ENCODE measurements at regions not wholly inside any gene's neighbourhood (a gene's known extent, or its start where the extent isn't known, plus 50 kb on each side); places are given as distances from the start of the nearest gene placed in this dataset.

DNA sequence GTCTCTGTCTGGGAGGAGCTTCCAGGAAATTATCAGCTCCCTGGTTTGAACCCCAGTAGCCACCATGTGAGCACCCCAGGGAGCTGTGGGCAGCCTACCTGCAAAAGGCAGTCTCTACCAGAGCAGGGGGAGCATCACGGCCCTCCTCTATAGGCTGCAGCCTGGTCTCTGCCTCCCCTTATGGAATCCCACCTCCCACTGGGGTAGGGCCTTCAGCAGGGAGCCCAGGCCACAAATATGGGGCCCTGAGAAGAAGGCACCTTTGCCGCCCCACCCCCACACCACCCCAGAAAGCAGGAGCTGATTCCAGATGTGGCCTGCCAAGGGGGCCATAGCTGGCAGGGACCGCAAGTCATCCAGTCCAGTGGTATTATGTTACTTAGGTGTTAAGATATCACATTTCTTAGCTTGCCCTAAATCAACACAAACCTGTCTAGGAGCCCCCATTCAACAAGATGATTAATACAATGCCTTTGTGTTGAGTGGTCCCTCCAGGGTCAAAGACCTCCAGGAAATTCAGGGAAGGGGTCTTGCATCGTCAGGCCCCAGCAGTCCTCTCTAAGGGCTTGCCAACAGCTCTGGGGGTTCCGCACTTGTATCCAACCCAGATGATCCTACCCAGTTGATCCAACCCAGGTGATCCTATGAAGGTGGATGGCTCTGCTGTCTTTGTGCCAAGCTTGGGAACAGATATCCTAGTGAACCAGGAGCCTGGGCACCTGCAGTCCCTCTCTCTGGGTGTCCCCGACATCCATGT is 114.9 kb downstream of the OAT start:
- no peak overlapping the region for H3K4me3 ChIP-seq (ENCODE audit: low read length)
- no peaks in the 10 kb centered on the region for H3K27me3 ChIP-seq (ENCODE audit: control insufficient read depth, insufficient read depth, low read length)
- no peaks in the 10 kb centered on the region for H3K36me3 ChIP-seq (ENCODE audit: control insufficient read depth, insufficient read depth, low read length)
- DNase-seq (ENCODE audit: low read depth, low spot score), result no peak
- H3K27ac ChIP-seq (ENCODE audit: low read length), result no peak overlapping the region
- no peaks in the 10 kb centered on the region; the same call in 1 of the 2 replicates for H3K4me1 ChIP-seq (ENCODE audit: control insufficient read depth, insufficient read depth, low read length)
- H3K9me3 ChIP-seq (ENCODE audit: control insufficient read depth, insufficient read depth, low read length), result 0 out of 2 replicates have a peak, but pooled peaks cover 1% of the 10 kb centered on the region
- WGBS (ENCODE audit: insufficient coverage, insufficient read length), result no CpG with 5 or more reads among the region's 6 CpGs

DNA sequence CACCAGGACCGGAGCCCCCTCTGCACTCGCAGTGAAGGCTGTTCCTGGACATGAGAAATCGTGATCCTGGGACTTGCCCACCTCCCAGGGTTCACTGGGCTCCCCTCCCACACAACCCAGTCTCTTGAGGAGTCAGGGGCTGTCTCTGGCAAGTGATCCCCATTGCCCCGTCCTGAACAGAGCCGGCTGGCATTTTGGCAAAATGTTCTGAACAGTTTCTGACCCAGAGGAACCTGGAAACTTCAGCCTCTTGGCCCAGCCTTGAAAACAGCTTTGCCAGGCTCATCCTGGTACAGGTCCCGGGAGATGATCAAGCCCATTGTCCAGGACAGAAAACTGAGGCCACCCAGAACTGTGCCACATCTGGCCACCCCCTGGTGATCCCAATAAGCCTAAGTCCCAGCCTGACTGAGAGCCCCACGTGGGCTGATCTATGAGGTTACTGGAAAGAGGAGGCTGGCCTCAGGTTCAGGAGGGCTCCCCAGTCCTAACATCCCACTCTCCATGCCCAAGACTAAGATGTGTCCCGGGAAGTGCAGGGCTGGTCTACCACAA is 115.7 kb downstream of the OAT start:
- Histone ChIP-seq H3K36me3 (ENCODE audit: control insufficient read depth, insufficient read depth, low read length) (no peaks in the 10 kb centered on the region), H3K27ac (ENCODE audit: low read length) (no peak overlapping the region), H3K9me3 (ENCODE audit: control insufficient read depth, insufficient read depth, low read length) (0 out of 2 replicates have a peak, but pooled peaks cover 1% of the 10 kb centered on the region), H3K27me3 (ENCODE audit: control insufficient read depth, insufficient read depth, low read length) (no peaks in the 10 kb centered on the region), H3K4me3 (ENCODE audit: low read length) (no peak overlapping the region), H3K4me1 (ENCODE audit: control insufficient read depth, insufficient read depth, low read length) (no peaks in the 10 kb centered on the region; the same call in 1 of the 2 replicates)
- WGBS (ENCODE audit: insufficient coverage, insufficient read length), result no CpG with 5 or more reads among the region's 8 CpGs
- no peak for DNase-seq (ENCODE audit: low read depth, low spot score)

DNA sequence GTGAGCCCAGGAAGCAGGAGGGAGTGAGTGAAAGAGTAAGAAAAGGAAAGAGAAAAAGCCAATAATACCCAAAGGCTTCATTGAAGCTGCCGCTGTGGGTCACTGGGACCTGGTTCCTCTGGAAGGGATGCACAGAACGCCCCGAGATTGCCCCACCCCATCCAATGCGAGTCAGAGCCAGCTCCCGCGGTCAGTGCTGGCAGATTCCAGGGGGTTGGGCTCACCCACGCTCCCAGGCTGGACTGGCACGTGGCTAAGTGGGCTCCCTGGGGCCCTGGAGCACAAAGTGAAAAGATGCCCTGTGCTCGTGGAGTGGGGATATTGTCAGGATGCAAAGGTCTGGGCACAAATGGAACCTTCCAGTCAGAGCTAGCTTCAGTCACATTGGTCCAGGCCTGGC is 117.0 kb downstream of the OAT start:
- H3K4me1 ChIP-seq (ENCODE audit: control insufficient read depth, insufficient read depth, low read length), result no peaks in the 10 kb centered on the region; the same call in 1 of the 2 replicates
- no CpG with 5 or more reads among the region's 9 CpGs for WGBS (ENCODE audit: insufficient coverage, insufficient read length)
- H3K27ac ChIP-seq (ENCODE audit: low read length), result no peak overlapping the region
- H3K4me3 ChIP-seq (ENCODE audit: low read length), result no peak overlapping the region
- no peak for DNase-seq (ENCODE audit: low read depth, low spot score)
- H3K9me3 ChIP-seq (ENCODE audit: control insufficient read depth, insufficient read depth, low read length), result 0 out of 2 replicates have a peak, but pooled peaks cover 1% of the 10 kb centered on the region
- H3K27me3 ChIP-seq (ENCODE audit: control insufficient read depth, insufficient read depth, low read length), result no peaks in the 10 kb centered on the region
- H3K36me3 ChIP-seq (ENCODE audit: control insufficient read depth, insufficient read depth, low read length), result no peaks in the 10 kb centered on the region

DNA sequence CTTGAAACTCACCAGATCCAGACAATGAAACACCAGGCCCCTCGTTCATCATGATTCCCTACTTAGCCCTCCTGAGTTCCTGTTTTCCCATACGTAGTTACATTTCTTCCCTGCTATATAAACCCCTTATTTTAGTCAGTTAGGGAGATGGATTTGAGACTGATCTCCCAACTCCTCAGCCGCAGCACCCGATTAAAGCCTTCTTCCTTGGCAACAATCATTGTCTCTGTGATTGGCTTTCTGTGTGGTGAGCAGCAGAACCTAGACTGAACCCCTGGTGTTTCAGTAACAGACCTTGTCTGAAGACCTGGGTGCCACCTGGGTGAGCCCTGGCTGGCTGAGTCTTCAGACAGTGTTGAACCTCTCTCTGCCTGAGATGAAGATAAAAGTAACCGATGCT is 118.0 kb downstream of the OAT start:
- Histone ChIP-seq H3K4me3 (ENCODE audit: low read length) (no peak overlapping the region), H3K36me3 (ENCODE audit: control insufficient read depth, insufficient read depth, low read length) (no peaks in the 10 kb centered on the region), H3K27ac (ENCODE audit: low read length) (no peak overlapping the region), H3K9me3 (ENCODE audit: control insufficient read depth, insufficient read depth, low read length) (0 out of 2 replicates have a peak, but pooled peaks cover 1% of the 10 kb centered on the region), H3K27me3 (ENCODE audit: control insufficient read depth, insufficient read depth, low read length) (no peaks in the 10 kb centered on the region), H3K4me1 (ENCODE audit: control insufficient read depth, insufficient read depth, low read length) (no peaks in the 10 kb centered on the region; the same call in 1 of the 2 replicates)
- DNase-seq (ENCODE audit: low read depth, low spot score), result no peak
- no CpG with 5 or more reads among the region's 5 CpGs for WGBS (ENCODE audit: insufficient coverage, insufficient read length)

DNA sequence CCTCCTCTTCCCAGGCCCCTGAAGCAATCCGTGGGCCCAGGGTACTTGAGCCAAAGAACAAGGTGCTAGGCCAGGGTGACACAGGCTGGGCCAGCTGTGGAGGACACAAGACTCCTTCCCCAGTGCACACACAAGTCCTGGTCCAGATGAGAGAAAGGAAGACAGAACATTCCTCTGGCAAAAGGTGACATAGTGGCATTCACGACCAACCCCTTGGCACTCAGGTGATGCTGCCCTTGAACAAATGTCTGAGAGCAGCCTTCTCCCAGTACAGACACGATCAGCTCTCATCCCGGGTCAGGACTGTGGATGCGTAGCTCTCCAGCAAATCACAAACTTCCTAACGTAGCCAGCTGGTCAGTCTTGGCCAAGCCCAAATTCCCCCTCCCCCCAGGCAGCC is 118.5 kb downstream of the OAT start:
- Histone ChIP-seq H3K27ac (ENCODE audit: low read length) (no peak overlapping the region), H3K27me3 (ENCODE audit: control insufficient read depth, insufficient read depth, low read length) (no peaks in the 10 kb centered on the region), H3K4me3 (ENCODE audit: low read length) (no peak overlapping the region), H3K4me1 (ENCODE audit: control insufficient read depth, insufficient read depth, low read length) (no peaks in the 10 kb centered on the region; the same call in 1 of the 2 replicates), H3K9me3 (ENCODE audit: control insufficient read depth, insufficient read depth, low read length) (0 out of 2 replicates have a peak, but pooled peaks cover 1% of the 10 kb centered on the region), H3K36me3 (ENCODE audit: control insufficient read depth, insufficient read depth, low read length) (no peaks in the 10 kb centered on the region)
- no peak for DNase-seq (ENCODE audit: low read depth, low spot score)
- no CpG with 5 or more reads among the region's 6 CpGs for WGBS (ENCODE audit: insufficient coverage, insufficient read length)

DNA sequence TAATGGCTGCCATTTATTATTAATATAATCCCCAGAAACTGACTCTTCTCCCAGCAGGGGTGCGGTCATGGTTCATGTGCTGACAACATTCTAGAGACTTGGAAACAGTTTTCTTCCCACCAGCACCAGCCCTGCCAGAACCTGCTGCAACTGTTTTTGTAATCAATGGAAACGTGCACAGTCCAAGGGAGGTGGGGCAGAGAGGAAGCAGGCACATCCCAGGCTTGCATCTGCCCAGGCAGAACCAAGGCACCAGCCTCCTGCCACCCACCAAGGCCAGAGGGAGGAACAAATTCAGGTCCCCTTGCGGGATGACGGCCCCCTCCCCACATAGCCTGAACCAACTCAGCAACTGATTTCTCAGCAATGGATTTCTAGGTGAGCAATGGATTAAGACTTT is 119.0 kb downstream of the OAT start:
- Histone ChIP-seq H3K4me1 (ENCODE audit: control insufficient read depth, insufficient read depth, low read length) (no peaks in the 10 kb centered on the region; the same call in 1 of the 2 replicates), H3K4me3 (ENCODE audit: low read length) (no peak overlapping the region), H3K27ac (ENCODE audit: low read length) (no peak overlapping the region), H3K36me3 (ENCODE audit: control insufficient read depth, insufficient read depth, low read length) (no peaks in the 10 kb centered on the region), H3K27me3 (ENCODE audit: control insufficient read depth, insufficient read depth, low read length) (no peaks in the 10 kb centered on the region), H3K9me3 (ENCODE audit: control insufficient read depth, insufficient read depth, low read length) (0 out of 2 replicates have a peak, but pooled peaks cover 1% of the 10 kb centered on the region)
- DNase-seq (ENCODE audit: low read depth, low spot score), result no peak
- no CpG with 5 or more reads among the region's 4 CpGs for WGBS (ENCODE audit: insufficient coverage, insufficient read length)

DNA sequence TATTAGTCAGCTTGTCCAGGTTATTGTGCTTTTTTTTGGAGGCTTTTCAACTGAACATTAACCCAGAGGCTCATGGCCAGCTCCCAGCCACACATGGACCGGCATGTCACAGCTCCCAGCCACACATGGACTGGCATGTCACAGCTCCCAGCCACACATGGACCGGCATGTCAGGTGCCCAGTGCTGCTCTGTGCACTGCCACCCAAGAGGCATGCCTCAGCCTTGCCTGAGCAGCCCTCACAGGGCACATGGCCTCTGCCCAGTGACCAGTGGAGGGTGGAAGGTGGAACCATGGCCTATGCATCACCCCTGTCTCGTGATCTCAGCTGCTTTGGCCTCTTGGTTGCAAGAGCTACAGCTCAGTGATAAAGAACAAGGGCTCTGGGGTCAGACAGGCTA is 119.8 kb downstream of the OAT start:
- no CpG with 5 or more reads among the region's 3 CpGs for WGBS (ENCODE audit: insufficient coverage, insufficient read length)
- Histone ChIP-seq H3K36me3 (ENCODE audit: control insufficient read depth, insufficient read depth, low read length) (no peaks in the 10 kb centered on the region), H3K4me3 (ENCODE audit: low read length) (no peak overlapping the region), H3K4me1 (ENCODE audit: control insufficient read depth, insufficient read depth, low read length) (no peaks in the 10 kb centered on the region; the same call in 1 of the 2 replicates), H3K9me3 (ENCODE audit: control insufficient read depth, insufficient read depth, low read length) (0 out of 2 replicates have a peak, but pooled peaks cover 1% of the 10 kb centered on the region), H3K27ac (ENCODE audit: low read length) (no peak overlapping the region), H3K27me3 (ENCODE audit: control insufficient read depth, insufficient read depth, low read length) (no peaks in the 10 kb centered on the region)
- DNase-seq (ENCODE audit: low read depth, low spot score), result no peak

DNA sequence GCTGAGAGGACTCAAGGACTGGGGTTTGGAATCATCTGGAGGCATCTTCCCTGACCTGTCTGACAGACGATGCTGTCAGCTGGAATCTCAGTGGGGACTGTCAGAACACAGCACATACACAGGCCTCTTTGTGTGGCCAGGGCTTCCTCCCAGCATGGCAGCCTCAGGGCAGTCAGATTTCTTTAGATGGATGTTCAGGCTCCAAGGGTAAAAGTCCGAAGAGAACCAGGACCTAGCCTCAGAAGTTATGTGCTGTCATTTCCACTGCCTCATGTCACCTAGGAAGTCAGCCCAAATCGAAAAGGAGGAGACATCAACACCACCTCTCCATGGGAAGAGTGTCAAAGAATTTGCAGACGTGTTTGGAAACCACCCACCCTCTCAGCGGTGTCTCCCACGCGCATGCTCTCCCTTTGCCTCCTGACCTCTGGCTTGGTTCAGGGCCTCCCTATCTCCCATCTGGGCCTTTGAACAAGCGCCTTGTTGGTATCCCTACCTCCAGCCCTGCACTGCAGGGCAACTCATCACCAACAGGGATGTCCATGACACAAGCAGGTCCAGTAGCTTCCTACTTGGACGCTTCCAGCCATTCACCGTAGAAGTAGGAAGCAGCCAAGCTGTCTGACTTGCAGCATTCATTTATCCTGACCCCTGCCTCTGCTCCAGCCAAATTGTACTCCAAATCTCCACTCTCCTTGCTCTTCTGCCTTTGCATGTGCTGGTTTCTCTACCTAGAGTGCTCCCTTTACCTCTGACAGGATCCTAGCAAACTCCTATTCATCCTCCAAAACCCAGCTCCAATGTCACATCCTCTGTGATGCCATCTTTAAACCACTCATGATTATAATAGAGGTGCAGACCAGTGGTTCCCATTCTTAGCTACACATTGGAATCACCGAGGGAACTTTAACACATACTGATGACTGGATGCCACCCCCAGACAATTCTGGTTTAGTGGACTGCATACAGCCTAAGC is 121.6 kb downstream of the OAT start:
- Histone ChIP-seq H3K27me3 (ENCODE audit: control insufficient read depth, insufficient read depth, low read length) (no peaks in the 10 kb centered on the region), H3K27ac (ENCODE audit: low read length) (no peak overlapping the region), H3K4me1 (ENCODE audit: control insufficient read depth, insufficient read depth, low read length) (no peaks in the 10 kb centered on the region; the same call in 1 of the 2 replicates), H3K4me3 (ENCODE audit: low read length) (no peak overlapping the region), H3K36me3 (ENCODE audit: control insufficient read depth, insufficient read depth, low read length) (no peaks in the 10 kb centered on the region), H3K9me3 (ENCODE audit: control insufficient read depth, insufficient read depth, low read length) (0 out of 2 replicates have a peak, but pooled peaks cover 1% of the 10 kb centered on the region)
- no peak for DNase-seq (ENCODE audit: low read depth, low spot score)
- no CpG with 5 or more reads among the region's 11 CpGs for WGBS (ENCODE audit: insufficient coverage, insufficient read length)

DNA sequence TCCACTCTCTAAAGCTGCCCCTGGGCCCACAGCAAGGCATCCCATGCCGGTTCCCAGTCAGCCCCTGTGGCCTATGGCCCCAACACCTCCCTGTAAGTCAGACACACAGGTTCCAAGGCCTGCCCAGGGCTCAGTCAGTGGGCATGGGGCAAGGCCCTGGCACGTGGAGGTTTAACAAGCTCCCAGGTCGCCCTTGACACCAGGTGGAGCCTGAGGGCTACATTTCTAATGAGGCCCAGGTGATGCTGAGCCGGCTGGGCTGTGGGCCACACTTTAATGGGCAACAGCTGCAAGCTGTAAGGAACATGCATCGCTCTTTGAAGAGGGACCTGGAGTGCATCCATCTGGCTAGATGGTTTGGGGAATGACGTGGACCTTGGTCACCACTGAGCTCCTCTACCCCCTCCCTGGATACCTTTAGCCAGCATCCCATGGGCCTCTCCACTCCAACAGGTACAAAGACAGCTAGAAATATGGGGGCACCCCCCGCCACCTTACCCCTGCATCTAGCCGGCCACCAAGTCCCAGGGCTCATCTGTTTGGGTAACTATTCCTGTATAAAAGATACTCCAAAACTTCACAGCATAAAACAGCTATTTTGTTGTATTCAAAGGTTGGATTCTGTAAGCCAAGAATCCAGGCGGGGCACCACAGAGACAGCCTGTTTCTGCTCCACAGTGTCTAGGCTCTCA is 122.5 kb downstream of the OAT start:
- H3K9me3 ChIP-seq (ENCODE audit: control insufficient read depth, insufficient read depth, low read length), result no peaks in the 10 kb centered on the region
- no peak overlapping the region for H3K27ac ChIP-seq (ENCODE audit: low read length)

More for the DNA sequence above, 122.5 kb downstream of the OAT start:
- H3K27me3 ChIP-seq (ENCODE audit: control insufficient read depth, insufficient read depth, low read length), result no peaks in the 10 kb centered on the region
- no peak overlapping the region for H3K4me3 ChIP-seq (ENCODE audit: low read length)
- no peak for DNase-seq (ENCODE audit: low read depth, low spot score)
- H3K4me1 ChIP-seq (ENCODE audit: control insufficient read depth, insufficient read depth, low read length), result no peaks in the 10 kb centered on the region
- WGBS (ENCODE audit: insufficient coverage, insufficient read length), result no CpG with 5 or more reads among the region's 9 CpGs
- no peaks in the 10 kb centered on the region for H3K36me3 ChIP-seq (ENCODE audit: control insufficient read depth, insufficient read depth, low read length)

Data from iPS DF 6.9 (cell line).